Adipocyte (in vitro differentiated cells): ENCODE measurements at regions not wholly inside any gene's neighbourhood (a gene's known extent, or its start where the extent isn't known, plus 50 kb on each side); places are given as distances from the start of the nearest gene placed in this dataset.

Experiments
- DNase-seq: peaks from one replicate; pipeline ENCODE4 v3.0.0-alpha.2; 2015; ENCODE audit warnings: low read depth
- H3K27me3 ChIP-seq: replicated peaks from 2 replicates; pipeline ENCODE4 v1.7.0; 2013; ENCODE audit warnings: mild to moderate bottlenecking, low read length, moderate library complexity; ENCODE audit not compliant: control insufficient read depth, insufficient read depth
- H3K36me3 ChIP-seq: 2 replicates; pipeline ENCODE4 v1.7.0; 2013; ENCODE audit warnings: low read length, mild to moderate bottlenecking, moderate library complexity; ENCODE audit not compliant: control insufficient read depth, insufficient read depth, severe bottlenecking
- H3K4me1 ChIP-seq: 2 replicates; pipeline ENCODE4 v1.7.0; 2013; ENCODE audit warnings: mild to moderate bottlenecking, low read length, moderate library complexity; ENCODE audit not compliant: control insufficient read depth, insufficient read depth
- H3K4me3 ChIP-seq: 2 replicates; pipeline ENCODE4 v1.7.0; 2013; ENCODE audit warnings: mild to moderate bottlenecking, low read length, moderate library complexity
- H3K9ac ChIP-seq: 2 replicates; pipeline ENCODE4 v1.7.0; 2013; ENCODE audit warnings: mild to moderate bottlenecking, low read length, moderate library complexity
- H3K9me3 ChIP-seq: 2 replicates; pipeline ENCODE4 v1.7.0; 2013; ENCODE audit warnings: mild to moderate bottlenecking, low read length, moderate library complexity; ENCODE audit not compliant: control insufficient read depth

- Histone ChIP-seq H3K9ac (no peak overlapping the region), H3K4me1 (peaks cover 20% of the 10 kb centered on the region), H3K4me3 (no peak overlapping the region), H3K27me3 (peaks cover 10% of the 10 kb centered on the region), H3K9me3 (no peaks in the 10 kb centered on the region), H3K36me3 (no peaks in the 10 kb centered on the region)
- no peak for DNase-seq
Measured at GRCh38 chr10:128852449-128852848, 614.6 kb upstream of the MGMT start.

DNA sequence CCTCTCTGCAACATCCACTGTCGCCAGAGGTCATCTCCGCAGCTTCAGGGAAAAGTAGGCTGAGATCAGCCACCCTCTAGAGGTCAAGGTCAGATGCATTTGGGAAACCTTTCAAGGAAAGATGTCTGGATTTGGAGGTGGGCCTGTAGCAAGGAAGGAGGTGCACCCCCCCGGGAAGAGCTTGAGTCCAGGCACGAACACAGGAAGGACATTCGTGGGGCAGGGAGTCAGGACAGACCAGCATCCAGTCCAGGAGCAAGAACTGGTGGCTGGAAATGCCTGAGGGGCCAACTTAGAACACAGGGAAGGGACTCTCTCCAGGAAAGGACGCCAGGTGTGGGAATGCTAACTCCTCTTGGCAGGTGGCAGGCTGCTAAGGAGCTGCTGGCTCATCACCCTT, 614.1 kb upstream of the MGMT start:
- Histone ChIP-seq H3K27me3 (peaks cover 10% of the 10 kb centered on the region), H3K9me3 (no peaks in the 10 kb centered on the region), H3K36me3 (no peaks in the 10 kb centered on the region), H3K9ac (no peak overlapping the region), H3K4me3 (no peak overlapping the region), H3K4me1 (peaks cover 20% of the 10 kb centered on the region)
- no peak for DNase-seq

- Histone ChIP-seq H3K27me3 (peaks cover 10% of the 10 kb centered on the region), H3K4me1 (peaks cover 20% of the 10 kb centered on the region), H3K4me3 (no peak overlapping the region), H3K36me3 (no peaks in the 10 kb centered on the region), H3K9ac (no peak overlapping the region), H3K9me3 (no peaks in the 10 kb centered on the region)
- no peak for DNase-seq
Measured at GRCh38 chr10:128853537-128853936, 613.5 kb upstream of the MGMT start.

DNA sequence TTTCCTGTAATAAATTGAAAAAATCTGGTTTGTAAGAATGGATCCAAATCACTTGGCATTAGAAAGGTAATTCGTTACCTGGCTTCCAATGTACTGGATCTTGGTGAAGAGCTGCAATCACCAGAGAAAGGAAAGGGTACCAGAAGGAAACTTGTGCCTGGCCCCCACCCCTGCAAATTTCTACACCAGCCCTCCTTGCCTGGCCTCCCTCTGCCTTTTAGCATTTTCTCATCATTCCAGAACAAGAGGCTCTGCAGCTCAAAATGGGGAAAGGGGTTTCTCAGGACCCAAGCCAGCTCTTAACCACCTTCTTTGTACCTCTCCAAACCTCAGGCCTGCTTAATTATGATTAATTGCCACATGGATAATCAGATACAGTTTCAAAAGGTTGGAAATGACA, 612.8 kb upstream of the MGMT start:
- Histone ChIP-seq H3K4me3 (no peak overlapping the region), H3K9me3 (no peaks in the 10 kb centered on the region), H3K27me3 (peaks cover 10% of the 10 kb centered on the region), H3K9ac (peak overlapping the region; percentile 56), H3K36me3 (no peaks in the 10 kb centered on the region), H3K4me1 (peaks cover 20% of the 10 kb centered on the region)
- DNase-seq = no peak

GRCh38 chr10:128854963-128855362, 612.1 kb upstream of the MGMT start:
- no peak for DNase-seq
- Histone ChIP-seq H3K36me3 (no peaks in the 10 kb centered on the region), H3K9me3 (no peaks in the 10 kb centered on the region), H3K4me3 (peak overlapping the region; percentile 45), H3K4me1 (peaks cover 20% of the 10 kb centered on the region), H3K9ac (peak overlapping the region; percentile 56), H3K27me3 (peaks cover 8% of the 10 kb centered on the region)

GRCh38 chr10:128855618-128856428, 611.2 kb upstream of the MGMT start:
- H3K4me1 ChIP-seq = peaks cover 20% of the 10 kb centered on the region
- H3K9ac ChIP-seq = no peak overlapping the region
- DNase-seq = no peak
- no peak overlapping the region for H3K4me3 ChIP-seq
- no peaks in the 10 kb centered on the region for H3K27me3 ChIP-seq
- H3K9me3 ChIP-seq = no peaks in the 10 kb centered on the region
- H3K36me3 ChIP-seq = no peaks in the 10 kb centered on the region

DNA sequence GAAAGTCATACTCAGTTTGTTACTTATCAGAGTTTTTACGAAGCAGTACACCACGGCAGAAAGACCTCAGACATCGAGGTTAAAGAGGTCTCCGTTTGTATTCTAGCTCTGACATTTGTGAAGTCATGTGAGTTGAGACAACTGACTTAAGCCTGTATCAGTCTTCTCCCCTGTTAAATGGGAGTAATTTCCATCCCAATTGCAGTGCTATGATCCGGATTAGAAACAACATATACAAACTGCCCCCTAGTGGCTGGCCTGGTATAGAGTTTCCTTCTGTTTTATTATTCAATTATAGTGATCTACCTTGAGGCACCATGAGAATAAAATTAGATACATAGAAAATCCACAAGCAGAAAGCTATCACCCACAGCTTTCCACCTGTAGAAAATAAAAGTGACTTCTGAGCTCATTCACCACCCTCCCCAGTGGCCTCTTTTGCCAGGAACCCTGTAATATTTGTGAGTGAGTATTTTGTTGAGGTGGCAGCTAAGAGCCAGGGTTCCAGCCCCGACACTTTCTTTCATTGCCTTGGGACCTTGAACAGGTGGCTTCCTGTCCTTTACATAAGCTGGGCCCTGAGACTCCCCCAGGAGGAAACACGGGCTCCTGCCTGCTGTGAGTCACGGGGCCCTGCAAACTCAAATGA, 607.2 kb upstream of the MGMT start:
- H3K36me3 ChIP-seq = no peaks in the 10 kb centered on the region
- H3K9me3 ChIP-seq = no peaks in the 10 kb centered on the region
- peaks cover 13% of the 10 kb centered on the region for H3K4me1 ChIP-seq
- H3K9ac ChIP-seq = no peak overlapping the region
- H3K27me3 ChIP-seq = no peaks in the 10 kb centered on the region
- DNase-seq = peak; percentile 4
- no peak overlapping the region for H3K4me3 ChIP-seq

GRCh38 chr10:128860574-128860973, 606.5 kb upstream of the MGMT start:
- Histone ChIP-seq H3K4me1 (peaks cover 6% of the 10 kb centered on the region), H3K27me3 (no peaks in the 10 kb centered on the region), H3K9ac (no peak overlapping the region), H3K4me3 (no peak overlapping the region), H3K36me3 (no peaks in the 10 kb centered on the region), H3K9me3 (no peaks in the 10 kb centered on the region)
- DNase-seq = no peak

DNA sequence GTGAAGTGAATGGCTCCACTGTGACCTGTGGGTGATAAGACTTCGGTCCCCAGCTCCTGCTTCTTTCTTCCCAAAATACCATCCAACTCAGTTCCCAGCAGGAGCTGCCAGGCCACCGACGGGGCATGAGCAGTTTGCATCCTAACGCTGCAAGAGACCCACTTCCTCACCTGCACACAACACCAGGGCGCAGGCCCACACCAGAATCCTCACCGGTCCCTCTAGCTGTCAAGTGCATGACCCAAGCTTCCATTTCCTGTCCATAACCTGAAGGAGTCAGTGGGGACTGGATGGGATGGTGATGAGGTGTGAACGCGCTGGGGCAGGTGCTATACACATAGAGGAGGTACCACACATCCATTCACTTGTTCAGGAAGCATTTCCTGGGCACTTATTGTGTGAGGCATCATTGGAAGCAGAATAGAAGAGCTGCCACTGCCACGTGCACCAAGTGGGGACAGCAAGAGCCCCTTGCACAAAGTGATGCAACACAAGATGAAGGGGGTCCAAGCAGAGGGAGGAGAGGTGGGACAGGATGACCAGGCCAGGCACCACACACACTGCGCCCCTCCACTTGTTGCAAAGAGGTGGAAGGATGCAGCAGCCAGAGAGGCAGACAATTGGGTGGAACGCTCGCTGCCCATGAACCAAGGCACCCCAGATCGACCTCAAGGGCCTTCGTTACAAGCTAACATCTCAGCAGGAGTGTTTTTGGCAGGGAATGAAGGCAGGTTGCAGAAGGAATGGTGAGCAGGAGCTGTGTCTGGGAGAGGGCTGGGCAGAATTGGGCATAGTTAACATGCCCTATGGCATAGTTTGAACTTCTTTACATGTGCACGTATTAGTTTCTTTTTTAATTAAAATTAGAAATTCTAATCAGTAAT, 605.8 kb upstream of the MGMT start:
- Histone ChIP-seq H3K9me3 (no peaks in the 10 kb centered on the region), H3K4me1 (no peaks in the 10 kb centered on the region), H3K36me3 (no peaks in the 10 kb centered on the region), H3K9ac (no peak overlapping the region), H3K4me3 (no peak overlapping the region), H3K27me3 (no peaks in the 10 kb centered on the region)
- no peak for DNase-seq

- Histone ChIP-seq H3K4me1 (no peaks in the 10 kb centered on the region), H3K9ac (no peak overlapping the region), H3K36me3 (no peaks in the 10 kb centered on the region), H3K27me3 (no peaks in the 10 kb centered on the region), H3K9me3 (no peaks in the 10 kb centered on the region), H3K4me3 (no peak overlapping the region)
- DNase-seq = no peak
Measured at GRCh38 chr10:128863411-128863810, 603.6 kb upstream of the MGMT start.

DNA sequence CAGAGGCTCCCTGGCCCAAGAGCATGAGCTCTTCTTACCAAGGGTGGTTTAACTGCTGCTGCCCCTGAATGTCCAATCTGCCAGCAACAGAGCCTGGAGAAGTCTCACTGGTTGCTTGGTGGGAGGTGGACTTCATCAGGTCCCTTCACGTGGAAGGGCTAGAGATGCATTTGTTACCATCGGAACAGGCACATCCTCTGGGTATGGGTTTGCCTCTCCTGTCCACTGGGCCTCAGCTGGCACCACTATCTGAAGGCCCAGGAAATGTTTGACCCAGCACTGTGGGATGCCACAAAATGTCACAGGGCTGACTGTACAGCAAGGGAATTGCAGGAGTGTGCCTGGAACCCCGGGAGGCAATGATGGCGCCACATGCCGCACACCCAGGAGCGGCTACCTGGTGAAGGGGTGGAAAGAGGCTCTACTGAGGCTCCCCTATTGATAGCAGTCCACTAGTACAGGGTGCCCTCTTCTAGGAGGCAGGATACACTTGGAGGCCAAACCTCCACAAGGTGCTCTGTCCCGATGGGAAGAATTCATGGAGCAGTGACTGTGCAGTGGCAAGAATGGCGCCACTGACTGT, 603.1 kb upstream of the MGMT start:
- Histone ChIP-seq H3K27me3 (no peaks in the 10 kb centered on the region), H3K4me1 (peaks cover 3% of the 10 kb centered on the region), H3K9me3 (no peaks in the 10 kb centered on the region), H3K36me3 (no peaks in the 10 kb centered on the region), H3K4me3 (no peak overlapping the region), H3K9ac (no peak overlapping the region)
- no peak for DNase-seq
